Activated T-cell treated with anti-CD3 and anti-CD28 coated beads, Interleukin-2, amount 50 U/mL, for 4 hours (primary cell): ENCODE measurements at regions not wholly inside any gene's neighbourhood (a gene's known extent, or its start where the extent isn't known, plus 50 kb on each side); places are given as distances from the start of the nearest gene placed in this dataset.

Source experiments
- ATAC-seq, 2 donors: fragments of 200-7000 bp; cut with Tn5 transposase; one replicate each; pipeline ENCODE4 v1.10.0; 2021
- DNase-seq: peaks from one replicate; pipeline ENCODE4 v3.0.0-alpha.2; 2020
- H3K27me3 Mint-ChIP-seq: one replicate; pipeline ENCODE4 v1.8.0; 2021; ENCODE audit warnings: low read depth, mixed read lengths
- H3K36me3 Mint-ChIP-seq: one replicate; pipeline ENCODE4 v1.8.0; 2022; ENCODE audit warnings: mixed read lengths; ENCODE audit not compliant: insufficient read depth
- H3K4me1 Mint-ChIP-seq: one replicate; pipeline ENCODE4 v1.8.0; 2021; ENCODE audit warnings: low read depth, mixed read lengths
- H3K4me3 Mint-ChIP-seq: one replicate; pipeline ENCODE4 v1.8.0; 2021; ENCODE audit warnings: mild to moderate bottlenecking, moderate library complexity, mixed read lengths
- H3K9me3 Mint-ChIP-seq: one replicate; pipeline ENCODE4 v1.8.0; 2021; ENCODE audit warnings: mixed read lengths

DNA sequence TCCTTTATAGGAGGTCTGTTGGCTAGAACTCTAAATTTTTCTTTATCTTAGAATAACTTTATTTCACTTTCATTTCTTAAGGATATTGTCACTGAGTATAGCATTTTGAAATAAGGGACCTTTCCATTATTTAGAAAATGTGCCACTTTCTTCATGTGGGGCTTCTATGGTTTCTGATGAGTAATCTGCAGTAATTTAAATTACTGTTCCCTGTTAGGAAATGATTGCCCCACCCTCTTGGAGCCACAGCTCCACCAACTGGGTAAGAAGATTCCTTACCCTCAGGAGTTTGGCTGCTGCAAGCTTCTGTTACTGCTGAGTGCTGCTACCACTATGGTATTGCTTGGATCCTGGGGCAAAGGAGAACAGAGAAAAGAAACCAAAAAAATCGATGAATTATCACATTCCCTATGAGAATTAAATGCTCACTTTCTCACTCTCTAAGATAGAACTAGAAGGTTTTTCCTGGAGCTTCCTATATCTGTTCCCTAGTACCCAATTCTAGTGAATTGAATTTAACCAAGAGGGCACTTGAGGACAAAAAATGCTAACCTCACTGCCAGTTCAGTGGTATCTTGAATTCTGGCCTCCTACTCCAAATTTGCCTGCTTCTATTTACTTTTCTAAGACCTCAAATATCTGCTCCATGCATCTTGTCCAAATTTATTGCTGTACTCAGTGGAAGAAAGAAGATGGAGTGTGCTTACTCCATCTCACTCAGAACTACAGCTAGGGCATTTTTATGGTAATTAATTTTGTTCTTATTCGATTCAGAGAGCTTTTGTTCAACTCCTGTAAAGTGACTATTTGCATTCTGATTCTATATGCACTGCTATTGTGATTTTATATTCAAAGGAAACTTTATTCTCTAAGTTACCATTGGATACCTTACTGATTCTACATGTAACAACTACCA is 2111.3 kb downstream of the MAT2B start:
- DNase-seq (no peak), ATAC-seq (no peak)
- Mint-ChIP-seq H3K9me3 (peaks cover 10% of the 10 kb centered on the region), H3K36me3 (no peaks in the 10 kb centered on the region), H3K27me3 (no peaks in the 10 kb centered on the region), H3K4me1 (no peaks in the 10 kb centered on the region), H3K4me3 (no peak overlapping the region)

DNA sequence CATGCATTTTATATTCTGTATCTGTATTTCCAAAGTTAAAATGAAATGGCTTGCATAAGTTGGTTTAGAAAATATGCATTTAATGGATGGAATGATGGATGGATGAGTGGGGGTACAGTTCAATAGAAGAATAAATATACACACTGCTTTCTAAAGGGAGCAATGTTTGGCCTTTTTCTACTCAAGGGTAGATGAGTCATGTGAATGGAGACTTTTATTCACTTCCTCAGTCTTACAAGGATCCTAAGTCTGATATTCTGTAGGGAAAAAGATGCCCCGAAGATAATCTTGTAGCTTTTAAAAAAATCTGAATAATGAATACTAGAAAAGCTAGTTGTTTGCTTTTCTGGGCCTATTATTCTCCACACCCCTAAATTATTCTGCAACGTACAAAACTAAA is 2112.1 kb downstream of the MAT2B start:
- DNase-seq: no peak
- Mint-ChIP-seq H3K27me3 (no peaks in the 10 kb centered on the region), H3K4me1 (no peaks in the 10 kb centered on the region)

DNA sequence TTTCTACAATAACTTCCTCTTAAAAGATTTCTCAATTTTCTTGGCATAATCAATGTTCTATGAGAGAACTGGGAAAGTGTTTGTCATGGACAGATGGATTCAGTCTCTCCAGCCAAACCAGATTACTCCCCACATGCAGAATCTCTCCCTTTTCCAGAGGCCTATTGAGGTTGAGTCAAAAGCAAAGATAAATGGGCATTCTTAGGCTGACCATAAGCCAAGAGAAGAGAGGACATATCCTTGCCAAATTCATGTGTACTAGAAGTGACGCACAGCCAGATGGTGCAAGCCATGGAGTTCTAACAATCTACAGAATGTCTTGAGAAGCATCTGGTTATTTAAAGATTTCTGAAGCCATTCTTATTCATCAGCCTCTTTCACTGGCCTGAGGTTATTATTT is 2115.0 kb downstream of the MAT2B start:
- Mint-ChIP-seq H3K4me1 (no peaks in the 10 kb centered on the region), H3K9me3 (peaks cover 9% of the 10 kb centered on the region), H3K36me3 (no peaks in the 10 kb centered on the region), H3K27me3 (no peaks in the 10 kb centered on the region), H3K4me3 (no peak overlapping the region)
- DNase-seq: no peak
- ATAC-seq: no peak

More for the DNA sequence above, 2112.1 kb downstream of the MAT2B start:
- peaks cover 10% of the 10 kb centered on the region for H3K9me3 Mint-ChIP-seq
- ATAC-seq: no peak
- H3K4me3 Mint-ChIP-seq: no peak overlapping the region
- no peaks in the 10 kb centered on the region for H3K36me3 Mint-ChIP-seq

DNA sequence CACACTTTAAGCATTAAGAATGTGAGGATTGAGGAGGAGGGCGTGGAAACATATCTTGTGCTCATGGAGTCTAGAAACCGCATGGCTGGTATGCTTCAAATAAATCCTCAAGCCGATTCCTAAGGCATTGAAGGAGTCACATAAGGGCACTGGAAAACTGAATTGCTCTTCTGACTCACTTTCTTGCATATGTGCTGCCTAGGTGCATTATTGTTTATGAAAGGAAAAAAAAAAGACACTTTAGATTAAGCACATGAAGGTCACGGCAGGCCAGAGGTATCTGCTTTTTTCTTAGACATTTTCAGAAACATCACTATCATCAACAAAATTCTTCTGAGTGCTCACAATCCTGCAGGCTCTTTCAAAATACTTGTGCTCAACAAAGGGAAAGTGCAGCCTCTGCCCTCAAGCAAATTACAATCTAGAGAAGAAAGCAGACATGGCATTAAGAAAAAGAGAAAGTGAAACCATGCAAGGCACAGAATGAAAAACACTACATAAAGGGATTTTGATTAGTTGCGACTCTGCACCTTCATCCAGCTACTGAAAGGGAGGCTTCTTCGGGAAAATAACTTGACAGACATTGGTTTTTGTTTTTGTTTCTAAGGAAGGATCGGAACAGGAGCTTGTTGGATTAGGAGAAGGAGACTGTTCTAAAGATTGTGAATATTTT is 2117.6 kb downstream of the MAT2B start:
- Mint-ChIP-seq H3K36me3 (no peaks in the 10 kb centered on the region), H3K9me3 (peaks cover 8% of the 10 kb centered on the region), H3K27me3 (no peaks in the 10 kb centered on the region), H3K4me3 (peak overlapping the region; percentile 2), H3K4me1 (no peaks in the 10 kb centered on the region)
- no peak for DNase-seq
- no peak for ATAC-seq

DNA sequence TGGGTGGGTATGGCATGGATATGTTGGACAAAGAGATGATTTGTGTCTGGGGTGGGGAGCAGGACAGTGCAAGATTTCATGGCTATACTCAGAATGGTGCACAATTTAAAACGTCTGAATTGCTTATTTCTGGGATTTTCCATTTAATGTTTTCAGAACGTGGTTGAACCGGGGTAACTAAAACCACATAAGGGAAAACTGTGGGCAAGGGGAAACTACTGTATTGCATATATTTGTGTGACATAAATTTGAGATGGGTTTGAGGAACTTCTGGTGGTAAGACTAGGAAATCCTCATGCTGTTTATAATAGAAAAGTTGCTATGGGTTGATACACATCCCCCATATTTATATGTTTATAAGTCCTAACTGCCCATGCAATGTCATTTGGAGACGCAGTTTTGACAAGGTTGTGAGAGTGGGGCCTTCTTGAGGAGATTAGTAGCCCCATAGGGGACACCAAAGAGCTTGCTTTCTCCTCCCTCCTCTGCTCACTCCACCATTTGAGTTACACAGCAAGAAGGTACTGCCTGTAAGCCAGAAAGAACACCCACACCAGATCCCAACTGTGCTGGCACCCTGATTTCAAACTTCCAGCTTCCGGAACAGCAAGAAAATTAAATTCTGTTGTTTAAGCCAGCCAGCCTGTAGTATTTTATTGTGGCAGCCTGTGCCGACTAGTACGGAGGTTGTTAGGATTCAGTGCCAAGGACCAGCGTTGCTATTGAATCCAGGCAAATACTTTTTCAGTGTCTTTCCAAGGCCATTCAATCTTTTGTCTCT is 2118.9 kb downstream of the MAT2B start:
- Mint-ChIP-seq H3K27me3 (no peaks in the 10 kb centered on the region), H3K9me3 (peaks cover 9% of the 10 kb centered on the region), H3K36me3 (no peaks in the 10 kb centered on the region), H3K4me3 (no peak overlapping the region), H3K4me1 (no peaks in the 10 kb centered on the region)
- ATAC-seq (no peak), DNase-seq (no peak)

DNA sequence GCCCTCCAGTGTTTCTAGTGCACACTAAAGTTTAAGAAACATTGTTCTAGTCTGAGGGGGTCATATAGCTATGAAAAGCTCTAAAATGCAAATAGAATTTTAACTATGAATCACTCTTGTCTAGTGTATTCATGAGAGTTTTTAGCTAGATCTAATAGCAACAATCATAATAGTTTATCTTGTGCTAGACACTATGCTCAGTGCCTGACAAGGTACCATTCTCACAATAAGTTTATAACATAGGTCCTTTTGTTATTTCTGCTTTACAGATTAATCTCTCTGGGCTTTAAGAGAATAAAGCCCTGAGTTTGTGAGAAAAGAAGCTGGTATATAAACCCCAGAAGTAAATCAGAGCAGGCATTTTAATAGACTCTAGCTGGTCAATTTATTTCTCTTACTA is 2120.7 kb downstream of the MAT2B start:
- peaks cover 5% of the 10 kb centered on the region for H3K9me3 Mint-ChIP-seq
- no peak for DNase-seq
- H3K4me3 Mint-ChIP-seq: no peak overlapping the region
- H3K27me3 Mint-ChIP-seq: no peaks in the 10 kb centered on the region
- no peaks in the 10 kb centered on the region for H3K4me1 Mint-ChIP-seq
- no peak for ATAC-seq
- H3K36me3 Mint-ChIP-seq: no peaks in the 10 kb centered on the region

DNA sequence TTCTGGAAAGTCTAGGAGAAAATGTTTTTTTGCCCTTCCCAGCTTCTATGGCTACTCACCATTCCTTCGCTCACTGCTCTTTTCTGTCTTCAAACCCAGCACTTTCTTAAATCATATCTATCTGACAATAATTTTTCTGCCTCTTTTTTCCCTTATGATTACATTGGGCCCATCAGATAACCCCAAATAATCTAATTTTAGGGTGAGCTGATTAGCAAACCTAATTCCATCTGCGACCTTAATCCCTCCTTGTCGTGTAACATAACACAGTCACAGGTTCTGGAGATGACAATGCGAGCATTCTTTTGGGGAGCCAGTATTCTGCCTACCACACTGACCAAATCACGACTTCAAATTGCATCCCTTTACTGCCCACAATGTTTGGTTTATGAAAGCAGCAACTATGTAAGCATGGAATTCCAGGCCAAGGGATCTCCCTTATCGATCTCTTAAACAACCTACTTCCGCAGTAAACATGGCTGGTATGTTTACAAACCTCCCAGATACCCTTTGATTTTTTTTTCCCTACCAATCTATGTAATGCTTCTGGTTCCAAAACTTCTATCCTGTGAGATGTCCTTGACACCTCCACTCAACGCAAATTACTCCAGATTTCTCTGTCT is 2122.2 kb downstream of the MAT2B start:
- DNase-seq (no peak), ATAC-seq (no peak)
- no peak overlapping the region for H3K4me3 Mint-ChIP-seq
- no peaks in the 10 kb centered on the region for H3K36me3 Mint-ChIP-seq
- no peaks in the 10 kb centered on the region for H3K27me3 Mint-ChIP-seq
- no peaks in the 10 kb centered on the region for H3K4me1 Mint-ChIP-seq
- peaks cover 8% of the 10 kb centered on the region for H3K9me3 Mint-ChIP-seq

DNA sequence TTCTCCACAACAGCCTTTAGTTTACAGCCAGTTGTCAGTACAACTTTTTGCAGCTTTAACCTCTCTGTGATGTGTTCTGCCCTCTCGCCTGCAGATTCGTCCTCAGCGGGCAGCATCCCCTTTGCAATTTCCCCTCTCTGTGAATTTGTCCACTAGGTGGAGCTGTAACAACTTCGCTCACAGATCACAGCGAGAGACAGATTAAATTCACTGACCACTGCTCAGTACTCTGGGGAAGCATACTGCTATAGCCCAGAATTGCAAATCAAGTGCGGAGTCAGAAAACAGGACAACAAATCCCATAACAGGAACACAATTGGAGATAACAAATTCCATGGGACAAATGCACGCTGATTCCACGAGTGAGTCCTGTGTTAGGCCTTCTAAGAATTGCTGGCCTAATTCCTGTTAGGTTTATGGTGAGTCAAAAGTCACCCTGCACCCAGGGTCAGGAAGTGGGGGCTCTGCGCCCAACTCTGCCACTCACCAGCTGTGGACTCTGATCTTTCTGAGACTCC is 2124.9 kb downstream of the MAT2B start:
- no peak for ATAC-seq
- Mint-ChIP-seq H3K36me3 (no peaks in the 10 kb centered on the region), H3K27me3 (no peaks in the 10 kb centered on the region), H3K9me3 (peaks cover 13% of the 10 kb centered on the region), H3K4me3 (no peak overlapping the region), H3K4me1 (no peaks in the 10 kb centered on the region)
- DNase-seq: no peak

DNA sequence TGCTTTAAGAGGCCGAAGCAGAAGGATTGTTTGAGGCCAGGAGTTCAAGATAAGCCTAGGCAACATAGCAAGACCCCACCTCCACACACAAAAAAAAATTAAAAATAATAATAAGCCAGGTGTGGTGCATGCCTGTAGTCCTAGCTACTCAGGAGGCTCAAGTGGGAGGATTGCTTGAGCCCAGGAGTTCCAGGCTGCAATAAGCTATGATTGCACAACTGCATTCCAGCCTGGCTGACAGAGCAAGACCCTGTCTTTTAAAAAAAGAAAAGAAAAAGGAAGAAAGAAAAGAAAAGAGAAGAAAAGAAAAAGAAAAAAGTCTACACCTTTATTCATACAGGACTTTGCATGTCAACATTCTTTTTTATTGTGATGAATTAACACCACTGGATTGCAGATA is 2125.8 kb downstream of the MAT2B start:
- H3K27me3 Mint-ChIP-seq: no peaks in the 10 kb centered on the region
- H3K4me3 Mint-ChIP-seq: no peak overlapping the region
- H3K4me1 Mint-ChIP-seq: no peaks in the 10 kb centered on the region

DNA sequence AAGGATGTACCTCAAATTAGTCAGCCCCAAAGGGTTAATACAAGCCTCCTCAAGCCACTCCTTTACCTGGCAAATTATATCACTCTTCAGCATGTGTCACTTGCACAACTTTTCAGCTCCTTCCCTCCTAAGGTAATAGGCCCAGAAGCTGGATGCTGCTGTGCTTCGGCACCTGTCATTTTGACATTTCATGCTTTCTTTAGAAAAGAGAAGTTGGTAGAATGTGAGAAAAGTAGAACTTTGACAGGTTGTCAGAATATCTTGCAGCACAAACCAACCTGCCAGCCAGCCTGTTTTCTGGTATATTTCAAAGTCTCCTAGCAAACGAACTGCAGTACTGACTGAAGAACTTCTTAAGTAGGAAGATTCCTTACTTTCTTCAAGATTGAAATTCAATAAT is 2136.9 kb downstream of the MAT2B start:
- no peak overlapping the region for H3K4me3 Mint-ChIP-seq
- H3K36me3 Mint-ChIP-seq: no peaks in the 10 kb centered on the region
- peaks cover 18% of the 10 kb centered on the region for H3K9me3 Mint-ChIP-seq
- ATAC-seq (no peak), DNase-seq (no peak)
- no peaks in the 10 kb centered on the region for H3K27me3 Mint-ChIP-seq
- no peaks in the 10 kb centered on the region for H3K4me1 Mint-ChIP-seq

More for the DNA sequence above, 2125.8 kb downstream of the MAT2B start:
- no peak for DNase-seq
- ATAC-seq: no peak
- Mint-ChIP-seq H3K36me3 (no peaks in the 10 kb centered on the region), H3K9me3 (peaks cover 13% of the 10 kb centered on the region)

DNA sequence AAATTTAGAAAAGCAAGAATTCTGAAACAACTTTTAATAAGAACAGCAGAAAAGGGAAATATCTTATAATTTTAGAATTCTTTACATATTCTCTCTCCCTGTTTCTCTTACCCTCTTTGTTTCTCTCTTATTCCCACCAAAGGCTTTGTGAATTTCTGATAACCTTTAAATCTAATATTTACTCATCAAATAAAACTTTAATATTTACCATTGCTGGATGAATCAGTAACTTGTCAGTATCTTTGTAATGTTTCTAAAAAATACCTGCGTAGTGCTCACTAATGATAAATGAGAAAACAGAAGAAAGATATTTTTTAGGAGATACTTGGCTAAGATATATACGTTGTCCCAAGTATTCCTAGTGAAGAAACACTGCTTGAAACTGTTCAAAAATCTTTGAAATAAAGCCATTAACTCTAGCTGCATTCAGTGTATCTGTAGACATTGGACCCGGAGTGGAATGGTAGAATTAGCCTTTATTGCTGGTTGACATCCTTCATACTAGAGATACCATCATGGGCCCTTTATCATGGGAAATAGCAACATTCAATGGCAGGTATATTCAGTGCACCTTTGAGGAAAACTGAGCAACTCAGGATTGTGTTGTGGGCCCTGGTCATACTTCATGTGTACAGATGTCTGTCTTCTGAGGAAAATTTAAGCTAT is 2160.4 kb downstream of the MAT2B start:
- DNase-seq (no peak), ATAC-seq (no peak)
- no peaks in the 10 kb centered on the region for H3K27me3 Mint-ChIP-seq
- no peak overlapping the region for H3K4me3 Mint-ChIP-seq
- H3K36me3 Mint-ChIP-seq: no peaks in the 10 kb centered on the region
- peaks cover 6% of the 10 kb centered on the region for H3K9me3 Mint-ChIP-seq
- H3K4me1 Mint-ChIP-seq: no peaks in the 10 kb centered on the region

DNA sequence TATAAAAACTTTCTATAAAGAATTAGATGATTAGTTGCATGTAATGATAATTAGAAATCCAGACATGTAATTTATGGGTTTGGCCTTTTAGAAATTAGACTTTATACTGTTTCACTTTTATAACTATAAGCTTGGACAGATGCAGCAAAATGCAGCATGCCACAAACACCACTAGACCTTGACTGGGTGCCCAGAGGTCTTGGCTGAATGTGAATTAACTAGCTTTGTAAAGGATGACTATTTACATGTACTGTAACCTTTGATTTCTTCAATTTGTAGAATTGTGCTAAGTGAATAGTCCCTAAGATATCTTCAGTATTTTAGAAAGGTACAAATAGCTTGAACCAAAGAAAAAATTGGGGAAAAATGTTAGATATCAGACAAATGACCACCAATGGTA is 2168.1 kb downstream of the MAT2B start:
- no peaks in the 10 kb centered on the region for H3K4me1 Mint-ChIP-seq
- no peaks in the 10 kb centered on the region for H3K27me3 Mint-ChIP-seq
- no peaks in the 10 kb centered on the region for H3K36me3 Mint-ChIP-seq
- DNase-seq: no peak
- no peak for ATAC-seq
- no peak overlapping the region for H3K4me3 Mint-ChIP-seq
- H3K9me3 Mint-ChIP-seq: peaks cover 26% of the 10 kb centered on the region

DNA sequence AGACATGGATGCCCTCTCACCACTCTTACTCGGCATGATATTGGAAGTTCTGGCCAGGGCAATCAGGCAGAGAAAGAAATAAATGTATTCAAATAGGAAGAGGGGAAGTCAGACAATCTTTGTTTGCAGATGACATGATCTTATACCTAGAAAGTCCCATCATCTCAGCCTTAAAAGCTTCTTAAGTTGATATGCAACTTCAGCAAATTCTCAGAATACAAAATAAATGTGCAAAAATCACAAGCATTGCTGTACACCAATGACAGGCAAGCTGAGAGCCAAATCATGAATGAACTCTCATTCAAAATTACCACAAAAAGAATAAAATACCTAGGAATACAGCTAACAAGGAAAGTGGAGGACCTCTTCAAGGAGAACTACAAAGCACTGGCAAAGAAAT is 2190.4 kb downstream of the MAT2B start:
- no peaks in the 10 kb centered on the region for H3K36me3 Mint-ChIP-seq
- peaks cover 29% of the 10 kb centered on the region for H3K9me3 Mint-ChIP-seq

More for the DNA sequence above, 2190.4 kb downstream of the MAT2B start:
- no peak for ATAC-seq
- DNase-seq: no peak
- H3K27me3 Mint-ChIP-seq: no peaks in the 10 kb centered on the region
- no peak overlapping the region for H3K4me3 Mint-ChIP-seq
- H3K4me1 Mint-ChIP-seq: no peaks in the 10 kb centered on the region
